ENCODE measurements at regions not wholly inside any gene's neighbourhood (a gene's known extent, or its start where the extent isn't known, plus 50 kb on each side); places are given as distances from the start of the nearest gene placed in this dataset.

GRCh38 chr5:174387448-174387847, 336.9 kb upstream of the MSX2 start:
- DNase-seq (ENCODE audit: low spot score), result no peak
- no peaks in the 10 kb centered on the region for H3K4me1 ChIP-seq (ENCODE audit: insufficient read depth, low read length, poor library complexity, severe bottlenecking)
- no peaks in the 10 kb centered on the region for H3K9me3 ChIP-seq (ENCODE audit: low read length)
- H2AFZ ChIP-seq (ENCODE audit: low read length), result no peak overlapping the region
- intact Hi-C loops (cut with micrococcal nuclease; ENCODE audit: unreplicated experiment), result no loop called here
- no TSS peak for BruUV-seq (replicated peaks)
- no peak overlapping the region for H3K4me3 ChIP-seq (ENCODE audit: low read depth, low read length, poor library complexity, severe bottlenecking)
- no peaks in the 10 kb centered on the region for H4K20me1 ChIP-seq (ENCODE audit: insufficient read depth, low read length)
- H3K27ac ChIP-seq (ENCODE audit: low read depth, low read length, poor library complexity, severe bottlenecking), result no peak overlapping the region
- H3K36me3 ChIP-seq (ENCODE audit: insufficient read depth, low read length), result no peaks in the 10 kb centered on the region
- POLR2A ChIA-PET, result interaction anchor here (0.9 kb wide), 1 partner anchor 12 kb away, joined by 3 read pairs; no protein-coding TSS in a partner anchor
- TF ChIP-seq EZH2phosphoT487 (IDR thresholded peaks at IDR 0.05; ENCODE audit: borderline replicate concordance, low read depth, low read length) (no peak), CTCF (conservative IDR thresholded peaks at IDR 0.05; ENCODE audit: low read length) (no peak)
- no peaks in the 10 kb centered on the region for H3K79me2 ChIP-seq (ENCODE audit: insufficient read depth, low read depth, low read length)
- CTCF ChIA-PET (ENCODE audit: unreplicated experiment), result no interaction called here
- H3K9me2 ChIP-seq (ENCODE audit: insufficient read depth, low read length), result no peaks in the 10 kb centered on the region
- no peak overlapping the region for H3K4me2 ChIP-seq (ENCODE audit: low read length)

GRCh38 chr5:174392892-174393291, 331.5 kb upstream of the MSX2 start:
- no peak overlapping the region for H3K27ac ChIP-seq (ENCODE audit: low read depth, low read length, poor library complexity, severe bottlenecking)
- no peak overlapping the region for H3K4me2 ChIP-seq (ENCODE audit: low read length)
- H3K9me2 ChIP-seq (ENCODE audit: insufficient read depth, low read length), result no peaks in the 10 kb centered on the region
- no peak for DNase-seq (ENCODE audit: low spot score)
- intact Hi-C loops (cut with micrococcal nuclease; ENCODE audit: unreplicated experiment), result no loop called here
- no peaks in the 10 kb centered on the region for H4K20me1 ChIP-seq (ENCODE audit: insufficient read depth, low read length)
- POLR2A ChIA-PET, result interaction anchor here (0.6 kb wide), 1 partner anchor 1746 kb away, joined by 3 read pairs; no protein-coding TSS in a partner anchor
- no peaks in the 10 kb centered on the region for H3K79me2 ChIP-seq (ENCODE audit: insufficient read depth, low read depth, low read length)
- no peak overlapping the region for H2AFZ ChIP-seq (ENCODE audit: low read length)
- no peaks in the 10 kb centered on the region for H3K9me3 ChIP-seq (ENCODE audit: low read length)
- TF ChIP-seq EZH2phosphoT487 (IDR thresholded peaks at IDR 0.05; ENCODE audit: borderline replicate concordance, low read depth, low read length) (no peak), CTCF (conservative IDR thresholded peaks at IDR 0.05; ENCODE audit: low read length) (no peak)
- H3K4me1 ChIP-seq (ENCODE audit: insufficient read depth, low read length, poor library complexity, severe bottlenecking), result no peaks in the 10 kb centered on the region
- H3K4me3 ChIP-seq (ENCODE audit: low read depth, low read length, poor library complexity, severe bottlenecking), result no peak overlapping the region
- CTCF ChIA-PET (ENCODE audit: unreplicated experiment), result no interaction called here
- no TSS peak for BruUV-seq (replicated peaks)
- no peaks in the 10 kb centered on the region for H3K36me3 ChIP-seq (ENCODE audit: insufficient read depth, low read length)

GRCh38 chr5:174396541-174396940, 327.8 kb upstream of the MSX2 start:
- BruUV-seq (replicated peaks), result no TSS peak
- H4K20me1 ChIP-seq (ENCODE audit: insufficient read depth, low read length), result no peaks in the 10 kb centered on the region
- TF ChIP-seq EZH2phosphoT487 (IDR thresholded peaks at IDR 0.05; ENCODE audit: borderline replicate concordance, low read depth, low read length) (no peak), CTCF (conservative IDR thresholded peaks at IDR 0.05; ENCODE audit: low read length) (no peak)
- intact Hi-C loops (cut with micrococcal nuclease; ENCODE audit: unreplicated experiment), result no loop called here
- no peaks in the 10 kb centered on the region for H3K9me2 ChIP-seq (ENCODE audit: insufficient read depth, low read length)
- H3K27ac ChIP-seq (ENCODE audit: low read depth, low read length, poor library complexity, severe bottlenecking), result no peak overlapping the region
- DNase-seq (ENCODE audit: low spot score), result no peak
- H3K4me2 ChIP-seq (ENCODE audit: low read length), result no peak overlapping the region
- no peaks in the 10 kb centered on the region for H3K79me2 ChIP-seq (ENCODE audit: insufficient read depth, low read depth, low read length)
- H3K9me3 ChIP-seq (ENCODE audit: low read length), result no peaks in the 10 kb centered on the region
- no peaks in the 10 kb centered on the region for H3K36me3 ChIP-seq (ENCODE audit: insufficient read depth, low read length)
- ChIA-PET POLR2A (interaction anchor here (0.7 kb wide), 2 partner anchors 37 to 45 kb away, joined by 3 read pairs; no protein-coding TSS in a partner anchor), CTCF (ENCODE audit: unreplicated experiment) (no interaction called here)
- H3K4me3 ChIP-seq (ENCODE audit: low read depth, low read length, poor library complexity, severe bottlenecking), result no peak overlapping the region
- no peak overlapping the region for H2AFZ ChIP-seq (ENCODE audit: low read length)
- no peaks in the 10 kb centered on the region for H3K4me1 ChIP-seq (ENCODE audit: insufficient read depth, low read length, poor library complexity, severe bottlenecking)

All from OCI-LY7 (cell line).